Neutrophil (primary cell): ENCODE measurements at regions not wholly inside any gene's neighbourhood (a gene's known extent, or its start where the extent isn't known, plus 50 kb on each side); places are given as distances from the start of the nearest gene placed in this dataset.

Source experiments
- H3K27ac ChIP-seq: fragments of 200-600 bp; sonication (generic); 2 replicates; pipeline ENCODE4 v1.5.1; 2016; ENCODE audit warnings: mild to moderate bottlenecking, moderate library complexity
- H3K27me3 ChIP-seq: fragments of 200-600 bp; sonication (generic); 2 replicates; pipeline ENCODE4 v1.6.0; 2016; ENCODE audit warnings: mild to moderate bottlenecking
- H3K36me3 ChIP-seq: fragments of 200-600 bp; sonication (generic); 2 replicates; pipeline ENCODE4 v1.5.1; 2017
- H3K4me1 ChIP-seq, 2 experiments: fragments of 200-600 bp in 1 of 2; sonication (generic) in 1 of 2; 1 replicate in 1 of 2; 2 replicates in 1 of 2; pipeline versions ENCODE4 v1.5.1 to v1.6.1; 2013 to 2016; ENCODE audit warnings: low read depth in 1 of 2, low read length in 1 of 2, mild to moderate bottlenecking in 1 of 2, moderate library complexity in 1 of 2; ENCODE audit not compliant: control insufficient read depth in 1 of 2, insufficient read depth in 1 of 2
- H3K4me3 ChIP-seq, 2 experiments: fragments of 200-600 bp in 1 of 2; sonication (generic) in 1 of 2; 1 replicate in 1 of 2; 2 replicates in 1 of 2; pipeline ENCODE4 v1.5.1; 2013 to 2016; ENCODE audit warnings: low read depth in 1 of 2, low read length in 1 of 2, mild to moderate bottlenecking in 1 of 2, moderate library complexity in 1 of 2
- H3K9me3 ChIP-seq: fragments of 200-600 bp; sonication (generic); 2 replicates; pipeline ENCODE4 v1.5.1; 2016
- CTCF ChIP-seq: fragments of 200-600 bp; sonication (generic); IDR thresholded peaks from 2 replicates; pipeline ENCODE4 v1.5.1; 2016; ENCODE audit warnings: antibody characterized with exemption

GRCh38 chr6:163876391-163876790 lies 461.9 kb downstream of the QKI start:
- Histone ChIP-seq H3K4me3 (no peak overlapping the region), H3K36me3 (no peaks in the 10 kb centered on the region), H3K9me3 (no peaks in the 10 kb centered on the region), H3K27ac (no peak overlapping the region), H3K27me3 (no peaks in the 10 kb centered on the region), H3K4me1 (no peaks in the 10 kb centered on the region)
- no peak for TF ChIP-seq CTCF

GRCh38 chr6:163874784-163875183 lies 460.3 kb downstream of the QKI start:
- H3K27ac ChIP-seq = no peak overlapping the region
- no peak for TF ChIP-seq CTCF
- no peak overlapping the region for H3K4me3 ChIP-seq
- H3K9me3 ChIP-seq = no peaks in the 10 kb centered on the region
- H3K36me3 ChIP-seq = no peaks in the 10 kb centered on the region
- H3K4me1 ChIP-seq = no peaks in the 10 kb centered on the region
- no peaks in the 10 kb centered on the region for H3K27me3 ChIP-seq

- H3K4me1 ChIP-seq = no peaks in the 10 kb centered on the region
- H3K4me3 ChIP-seq = no peak overlapping the region
- TF ChIP-seq CTCF = no peak
- no peaks in the 10 kb centered on the region for H3K9me3 ChIP-seq
- H3K27ac ChIP-seq = no peak overlapping the region
- no peaks in the 10 kb centered on the region for H3K27me3 ChIP-seq
- H3K36me3 ChIP-seq = no peaks in the 10 kb centered on the region
These were observed 457.8 kb downstream of the QKI start for GRCh38 chr6:163872335-163872734.

GRCh38 chr6:163871616-163872015 lies 457.1 kb downstream of the QKI start:
- no peak for TF ChIP-seq CTCF
- H3K9me3 ChIP-seq = no peaks in the 10 kb centered on the region
- H3K36me3 ChIP-seq = no peaks in the 10 kb centered on the region
- no peak overlapping the region for H3K27ac ChIP-seq
- no peak overlapping the region for H3K4me3 ChIP-seq
- H3K27me3 ChIP-seq = no peaks in the 10 kb centered on the region
- H3K4me1 ChIP-seq = no peaks in the 10 kb centered on the region

- H3K4me3 ChIP-seq = no peak overlapping the region
- no peaks in the 10 kb centered on the region for H3K27me3 ChIP-seq
- H3K36me3 ChIP-seq = no peaks in the 10 kb centered on the region
- no peaks in the 10 kb centered on the region for H3K4me1 ChIP-seq
- H3K9me3 ChIP-seq = no peaks in the 10 kb centered on the region
- H3K27ac ChIP-seq = no peak overlapping the region
- TF ChIP-seq CTCF = no peak
These were observed 453.2 kb downstream of the QKI start for GRCh38 chr6:163867518-163868292.
